GM21515 (cell line): ENCODE measurements at regions not wholly inside any gene's neighbourhood (a gene's known extent, or its start where the extent isn't known, plus 50 kb on each side); places are given as distances from the start of the nearest gene placed in this dataset.
A peak's percentile ranks its signal among the peaks of the same experiment; 100 is the strongest.

Source experiments
- ATAC-seq: cut with Tn5 transposase; IDR thresholded peaks from one replicate; pipeline ENCODE4 v1.9.1; 2021; ENCODE audit not compliant: unreplicated experiment

DNA sequence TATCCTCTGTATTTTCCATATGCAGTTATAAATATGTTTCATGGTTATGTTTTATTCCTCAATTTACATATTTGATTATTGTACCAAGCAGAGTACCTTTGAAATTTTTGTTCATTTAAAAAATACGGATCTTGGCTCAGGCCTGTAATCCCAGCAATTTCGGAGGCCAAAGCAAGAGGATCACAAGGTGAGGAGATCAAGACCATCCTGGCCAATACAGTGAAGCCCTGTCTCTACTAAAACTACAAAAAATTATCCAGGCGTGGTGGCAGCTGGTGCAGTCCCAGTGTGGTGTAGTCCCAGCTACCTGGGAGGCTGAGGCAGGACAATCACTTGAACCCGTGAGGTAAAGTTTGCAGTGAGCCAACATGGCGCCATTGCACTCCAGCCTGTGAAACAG lies 251.2 kb upstream of the TPTE start:
- ATAC-seq: peak; percentile 71

DNA sequence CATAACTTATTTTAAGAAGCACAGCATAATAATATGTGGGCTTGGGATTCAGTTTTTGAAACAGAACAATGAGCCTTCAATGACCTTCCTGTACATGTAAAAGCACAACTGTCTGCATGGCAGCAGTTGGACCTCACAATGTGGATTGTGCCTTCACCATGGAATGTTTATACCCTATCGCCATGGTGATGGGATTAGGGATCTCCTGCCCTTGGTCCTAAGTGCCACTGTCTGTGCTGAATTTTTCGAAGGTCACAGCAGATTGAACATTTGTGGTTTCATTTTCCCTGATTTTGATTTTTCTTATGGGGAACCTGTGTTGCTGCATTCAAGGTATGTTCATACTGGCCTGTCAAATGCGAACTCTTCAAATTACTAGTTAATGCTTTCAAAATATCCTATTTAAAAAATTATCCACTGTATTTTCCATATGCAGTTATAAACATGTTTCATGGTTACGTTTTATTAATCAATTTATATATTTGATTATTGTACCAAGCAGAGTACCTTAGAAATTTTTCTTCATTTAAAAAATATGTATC lies 249.6 kb upstream of the TPTE start:
- peak; percentile 47 for ATAC-seq

DNA sequence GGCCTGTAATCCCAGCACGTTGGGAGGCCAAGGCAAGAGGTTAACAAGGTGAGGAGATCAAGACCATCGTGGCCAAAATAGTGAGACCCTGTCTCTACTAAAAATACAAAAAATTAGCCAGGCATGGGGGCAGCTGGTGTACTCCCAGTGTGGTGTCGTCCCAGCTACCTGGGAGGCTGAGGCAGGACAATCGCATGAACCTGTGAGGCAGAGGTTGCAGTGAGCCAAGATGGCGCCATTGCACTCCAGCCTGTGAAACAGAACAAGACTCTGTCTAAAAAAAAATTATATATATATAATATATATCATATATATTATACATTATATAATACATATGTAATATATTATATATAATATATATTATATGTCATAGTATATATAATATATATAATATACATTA lies 249.2 kb upstream of the TPTE start:
- ATAC-seq: peak; percentile 86

DNA sequence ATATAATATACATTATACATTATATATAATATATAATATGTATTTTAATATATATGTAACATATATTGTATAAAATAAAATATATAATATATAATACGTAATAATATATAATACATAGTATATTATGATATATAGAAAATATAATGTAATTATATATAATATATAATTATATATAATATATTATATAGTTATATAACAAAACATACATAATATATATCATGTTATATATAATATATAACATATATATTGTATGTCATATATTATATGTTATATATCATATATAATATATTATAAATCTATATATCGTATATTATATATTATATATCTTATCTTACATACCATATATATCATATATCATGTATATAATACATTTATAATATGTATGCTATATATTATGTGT lies 248.2 kb upstream of the TPTE start:
- no peak for ATAC-seq

DNA sequence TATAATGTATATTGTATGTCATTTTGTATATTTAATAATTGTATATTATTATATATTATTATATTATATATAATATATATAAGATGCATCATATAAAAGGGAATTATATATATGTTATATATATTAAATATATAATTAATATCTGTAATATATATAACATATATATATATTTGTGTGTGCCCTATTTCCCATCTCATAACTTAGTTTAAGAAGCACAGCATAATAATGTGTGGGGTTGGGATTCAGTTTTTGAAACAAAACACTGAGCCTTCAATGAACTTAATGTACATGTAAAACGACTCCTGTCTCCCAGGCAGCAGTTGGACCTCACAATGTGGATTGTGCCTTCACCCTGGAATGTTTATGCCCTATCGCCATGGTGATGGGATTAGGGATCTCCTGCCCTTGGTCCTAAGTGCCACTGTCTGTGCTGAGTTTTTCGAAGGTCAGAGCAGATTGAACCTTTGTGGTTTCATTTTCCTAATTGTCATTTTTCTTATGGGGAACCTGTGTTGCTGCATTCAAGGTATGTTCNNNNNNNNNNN lies 247.5 kb upstream of the TPTE start:
- peak; percentile 62 for ATAC-seq
